Endothelial cell of umbilical vein (primary cell): ENCODE measurements at regions not wholly inside any gene's neighbourhood (a gene's known extent, or its start where the extent isn't known, plus 50 kb on each side); places are given as distances from the start of the nearest gene placed in this dataset.

ENCODE experiments used
- BruUV-seq: library from RNA; stranded (reverse); fragments of 400-500 nt; replicated peaks from 2 replicates; lab custom pipeline; 2021; lab: Mats Ljungman, UMichigan
- CTCF ChIA-PET: fragments of 300-600, 350-600 bp; sonication (Branson Sonifier 250); formaldehyde crosslinking; loops from one replicate; lab custom pipeline; 2021; ENCODE audit warnings: antibody characterized with exemption, inconsistent platforms; lab: Charles Lee
- POLR2A ChIA-PET: fragments of 300-600, 350-600 bp; sonication (Branson Sonifier 250); formaldehyde crosslinking; loops from one replicate; lab custom pipeline; 2021; ENCODE audit warnings: antibody characterized with exemption, inconsistent platforms; lab: Charles Lee
- DNase-seq: peaks from one replicate; pipeline ENCODE4 v3.0.0-alpha.2; 2011; ENCODE audit warnings: low read depth, low spot score
- FAIRE-seq: peaks from 2 replicates; lab custom pipeline; 2011; peaks lifted over from hg19 to GRCh38; lab: Jason Lieb, UNC
- H2AFZ ChIP-seq: 2 replicates; pipeline ENCODE4 v1.6.0; 2012; ENCODE audit warnings: low read depth, low read length, control low read depth, inconsistent platforms
- H3K27ac ChIP-seq: 2 replicates; pipeline ENCODE4 v1.5.1; 2011; ENCODE audit warnings: low read depth, mild to moderate bottlenecking, control low read depth, low read length, moderate library complexity; ENCODE audit not compliant: insufficient read depth
- H3K27me3 ChIP-seq, 2 experiments: 2 replicates each; pipeline versions ENCODE4 v1.6.0 to v1.6.1; 2011; ENCODE audit warnings: low read length in 2 of 2, mixed read lengths in 1 of 2; ENCODE audit not compliant: control insufficient read depth in 2 of 2, insufficient read depth in 2 of 2
- H3K36me3 ChIP-seq, 2 experiments: 2 replicates in 1 of 2; 3 replicates in 1 of 2; pipeline ENCODE4 v1.5.1; 2011; ENCODE audit warnings: low read length in 2 of 2, mild to moderate bottlenecking in 1 of 2, moderate library complexity in 1 of 2; ENCODE audit not compliant: control insufficient read depth in 2 of 2, insufficient read depth in 2 of 2; ENCODE audit errors: extremely low read depth in 1 of 2
- H3K4me1 ChIP-seq: 3 replicates; pipeline ENCODE4 v1.5.1; 2011; ENCODE audit warnings: mild to moderate bottlenecking, low read length; ENCODE audit not compliant: control insufficient read depth, insufficient read depth; ENCODE audit errors: extremely low read depth
- H3K4me2 ChIP-seq: 2 replicates; pipeline ENCODE4 v1.6.1; 2011; ENCODE audit warnings: low read length, control low read depth, mixed read lengths; ENCODE audit not compliant: insufficient read depth
- H3K4me3 ChIP-seq, 3 experiments: fragments of 200-600 bp in 1 of 3; sonication (generic), shearing (Covaris generic) in 1 of 3; replicated peaks in 1 of 3; 2 replicates each; pipeline ENCODE4 v1.5.1; 2011 to 2016; ENCODE audit warnings: control low read depth in 3 of 3, low read length in 3 of 3, mild to moderate bottlenecking in 2 of 3, inconsistent platforms in 1 of 3, low read depth in 1 of 3, moderate library complexity in 1 of 3; ENCODE audit not compliant: insufficient read depth in 1 of 3
- H3K79me2 ChIP-seq: 2 replicates; pipeline ENCODE4 v1.6.0; 2012; ENCODE audit warnings: low read length, inconsistent platforms; ENCODE audit not compliant: control insufficient read depth, insufficient read depth
- H3K9ac ChIP-seq: replicated peaks from 2 replicates; pipeline ENCODE3; 2011; ENCODE audit warnings: low read length, control low read depth; ENCODE audit not compliant: insufficient read depth; ENCODE audit errors: extremely low read depth
- H3K9me1 ChIP-seq: replicated peaks from 3 replicates; pipeline ENCODE4 v1.6.0; 2011; ENCODE audit warnings: mild to moderate bottlenecking, low read length; ENCODE audit not compliant: control insufficient read depth, insufficient read depth; ENCODE audit errors: extremely low read depth
- H3K9me3 ChIP-seq: replicated peaks from 2 replicates; pipeline ENCODE4 v1.5.1; 2012; ENCODE audit warnings: low read length, inconsistent platforms; ENCODE audit not compliant: control insufficient read depth, insufficient read depth
- H4K20me1 ChIP-seq: replicated peaks from 2 replicates; pipeline ENCODE3; 2011; ENCODE audit warnings: mild to moderate bottlenecking, low read length; ENCODE audit not compliant: control insufficient read depth, insufficient read depth; ENCODE audit errors: extremely low read depth
- FOS ChIP-seq: IDR thresholded peaks from 2 replicates; pipeline ENCODE4 v1.6.1; 2011; ENCODE audit warnings: mild to moderate bottlenecking, low read length, moderate library complexity, borderline replicate concordance; ENCODE audit not compliant: insufficient read depth
- GATA2 ChIP-seq: IDR thresholded peaks from 2 replicates; pipeline ENCODE4 v1.7.0; 2011; ENCODE audit warnings: low read depth, mild to moderate bottlenecking, moderate library complexity, mixed read lengths, low read length; ENCODE audit not compliant: insufficient read length, insufficient read depth
- JUN ChIP-seq: IDR thresholded peaks from 2 replicates; pipeline ENCODE4 v1.6.1; 2011; ENCODE audit warnings: borderline replicate concordance, low read depth; ENCODE audit not compliant: insufficient read length, insufficient read depth
- MAX ChIP-seq: IDR thresholded peaks from 2 replicates; pipeline ENCODE4 v1.6.1; 2011; ENCODE audit not compliant: insufficient read depth, insufficient read length
- POLR2AphosphoS5 ChIP-seq: IDR thresholded peaks from 2 replicates; pipeline ENCODE4 v1.6.1; 2012; ENCODE audit warnings: low read depth, mild to moderate bottlenecking, control low read depth, low read length, moderate library complexity; ENCODE audit not compliant: insufficient read depth
- dilution Hi-C: fragments of 300-500 bp; cut with MboI; formaldehyde crosslinking; loops from one replicate; pipeline ENCODE4 v1.15.0; 2019; ENCODE audit warnings: low sequenced_read_pairs; ENCODE audit not compliant: extremely low pct_ligation_motif_present
- intact Hi-C: fragments of 100-400 bp; cut with micrococcal nuclease; formaldehyde crosslinking; loops from one replicate; pipeline ENCODE4 v1.10.0; 2022

- no peak overlapping the region for H2AFZ ChIP-seq
- H3K27me3 ChIP-seq, result peaks cover 11 to 12% of the 10 kb centered on the region in 2 experiments
- BruUV-seq, result no TSS peak
- H4K20me1 ChIP-seq, result no peaks in the 10 kb centered on the region
- dilution Hi-C loops, result no loop called here
- intact Hi-C loops, result no loop called here
- TF ChIP-seq GATA2, result no peak
- no peak for TF ChIP-seq MAX
- TF ChIP-seq FOS, result no peak
- no peak for TF ChIP-seq POLR2AphosphoS5
- H3K27ac ChIP-seq, result no peak overlapping the region
- no peak overlapping the region for H3K9ac ChIP-seq
- DNase-seq, result no peak
- POLR2A ChIA-PET, result no interaction called here
- no peaks in the 10 kb centered on the region for H3K4me1 ChIP-seq
- no peaks in the 10 kb centered on the region for H3K9me3 ChIP-seq
- H3K4me3 ChIP-seq, result no peak overlapping the region
- H3K36me3 ChIP-seq, result no peaks in the 10 kb centered on the region
- CTCF ChIA-PET, result no interaction called here
- no peaks in the 10 kb centered on the region for H3K79me2 ChIP-seq
- no peak overlapping the region for H3K4me2 ChIP-seq
- FAIRE-seq, result no peak
- H3K9me1 ChIP-seq, result no peaks in the 10 kb centered on the region
These were observed 104.8 kb downstream of the ABHD5 start for GRCh38 chr3:43795491-43795890.

DNA sequence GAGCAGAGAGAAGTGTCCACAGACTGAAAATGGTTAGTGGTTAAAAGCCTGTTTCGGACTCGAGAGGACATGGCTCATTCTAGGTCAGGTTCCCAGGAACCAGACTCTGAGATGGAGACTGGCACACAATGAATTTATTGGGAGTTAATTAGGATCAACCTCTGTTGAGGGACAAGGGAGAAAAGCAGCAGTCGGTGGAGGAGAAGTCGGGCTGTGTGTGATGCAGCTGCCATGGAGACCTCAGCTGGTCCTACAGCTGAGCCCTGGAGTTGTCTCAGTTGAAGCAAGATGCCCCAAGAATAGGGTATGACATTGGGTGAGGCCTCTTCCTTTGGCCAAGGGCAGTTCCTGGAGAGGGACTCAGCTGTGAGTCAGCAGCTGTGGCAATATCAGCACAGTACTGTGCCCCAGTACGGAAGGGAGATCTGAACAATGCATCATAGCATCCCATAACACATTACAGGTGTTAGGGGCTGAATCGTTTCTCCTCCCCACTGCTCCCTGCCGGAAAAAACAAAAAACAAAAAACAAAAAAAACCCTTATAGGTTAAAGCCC is 105.4 kb downstream of the ABHD5 start:
- Histone ChIP-seq H3K27ac (no peak overlapping the region), H3K4me3 (no peak overlapping the region), H3K9ac (no peak overlapping the region), H3K27me3 (peaks cover 10 to 11% of the 10 kb centered on the region in 2 experiments), H2AFZ (no peak overlapping the region), H3K36me3 (no peaks in the 10 kb centered on the region), H3K79me2 (no peaks in the 10 kb centered on the region), H4K20me1 (no peaks in the 10 kb centered on the region), H3K9me1 (no peaks in the 10 kb centered on the region), H3K9me3 (no peaks in the 10 kb centered on the region), H3K4me2 (no peak overlapping the region), H3K4me1 (no peaks in the 10 kb centered on the region)
- TF ChIP-seq MAX (no peak), FOS (peak; percentile 15), JUN (no peak)
- dilution Hi-C loops, result no loop called here
- no peak for DNase-seq
- FAIRE-seq, result no peak
- CTCF ChIA-PET, result no interaction called here
- POLR2A ChIA-PET, result no interaction called here
- BruUV-seq, result no TSS peak
- intact Hi-C loops, result no loop called here
